ENCODE measurements at regions not wholly inside any gene's neighbourhood (a gene's known extent, or its start where the extent isn't known, plus 50 kb on each side); places are given as distances from the start of the nearest gene placed in this dataset.

DNA sequence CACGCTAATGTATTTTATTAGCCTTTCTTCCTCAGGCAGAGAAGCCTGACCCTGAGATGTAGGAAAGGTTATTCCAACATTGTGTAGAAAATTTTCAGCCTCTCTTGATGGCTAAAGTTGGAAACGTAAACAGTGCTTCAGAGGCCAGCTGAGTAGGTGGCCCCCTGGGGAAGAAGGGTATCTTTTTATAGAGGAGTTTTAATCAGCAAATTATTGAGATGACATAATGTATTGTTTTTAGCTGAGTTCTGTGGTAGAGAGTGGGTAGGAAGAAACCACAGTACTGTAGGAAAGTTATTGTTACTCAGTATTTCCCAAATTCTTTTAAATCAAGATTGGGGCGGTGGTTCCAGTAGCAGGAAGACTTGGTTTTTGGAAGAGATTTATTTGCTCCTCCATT is 268.8 kb downstream of the DLEU7 start:
- peak overlapping the region; percentile 86 for H3K27ac Mint-ChIP-seq (ENCODE audit: unreplicated experiment)
- DNase-seq (ENCODE audit: extremely low spot score, unreplicated experiment), result no peak
- H3K36me3 Mint-ChIP-seq (ENCODE audit: unreplicated experiment), result peaks cover 2% of the 10 kb centered on the region
- H3K27me3 Mint-ChIP-seq (ENCODE audit: unreplicated experiment), result no peaks in the 10 kb centered on the region
- peaks cover 54% of the 10 kb centered on the region for H3K4me1 Mint-ChIP-seq (ENCODE audit: unreplicated experiment)
- TF ChIP-seq, protein P1, sequence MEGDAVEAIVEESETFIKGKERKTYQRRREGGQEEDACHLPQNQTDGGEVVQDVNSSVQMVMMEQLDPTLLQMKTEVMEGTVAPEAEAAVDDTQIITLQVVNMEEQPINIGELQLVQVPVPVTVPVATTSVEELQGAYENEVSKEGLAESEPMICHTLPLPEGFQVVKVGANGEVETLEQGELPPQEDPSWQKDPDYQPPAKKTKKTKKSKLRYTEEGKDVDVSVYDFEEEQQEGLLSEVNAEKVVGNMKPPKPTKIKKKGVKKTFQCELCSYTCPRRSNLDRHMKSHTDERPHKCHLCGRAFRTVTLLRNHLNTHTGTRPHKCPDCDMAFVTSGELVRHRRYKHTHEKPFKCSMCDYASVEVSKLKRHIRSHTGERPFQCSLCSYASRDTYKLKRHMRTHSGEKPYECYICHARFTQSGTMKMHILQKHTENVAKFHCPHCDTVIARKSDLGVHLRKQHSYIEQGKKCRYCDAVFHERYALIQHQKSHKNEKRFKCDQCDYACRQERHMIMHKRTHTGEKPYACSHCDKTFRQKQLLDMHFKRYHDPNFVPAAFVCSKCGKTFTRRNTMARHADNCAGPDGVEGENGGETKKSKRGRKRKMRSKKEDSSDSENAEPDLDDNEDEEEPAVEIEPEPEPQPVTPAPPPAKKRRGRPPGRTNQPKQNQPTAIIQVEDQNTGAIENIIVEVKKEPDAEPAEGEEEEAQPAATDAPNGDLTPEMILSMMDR (IDR thresholded peaks at IDR 0.05), result no peak
- H3K4me3 Mint-ChIP-seq (ENCODE audit: unreplicated experiment), result peak overlapping the region; percentile 2
- no peaks in the 10 kb centered on the region for H3K9me3 Mint-ChIP-seq (ENCODE audit: unreplicated experiment)

DNA sequence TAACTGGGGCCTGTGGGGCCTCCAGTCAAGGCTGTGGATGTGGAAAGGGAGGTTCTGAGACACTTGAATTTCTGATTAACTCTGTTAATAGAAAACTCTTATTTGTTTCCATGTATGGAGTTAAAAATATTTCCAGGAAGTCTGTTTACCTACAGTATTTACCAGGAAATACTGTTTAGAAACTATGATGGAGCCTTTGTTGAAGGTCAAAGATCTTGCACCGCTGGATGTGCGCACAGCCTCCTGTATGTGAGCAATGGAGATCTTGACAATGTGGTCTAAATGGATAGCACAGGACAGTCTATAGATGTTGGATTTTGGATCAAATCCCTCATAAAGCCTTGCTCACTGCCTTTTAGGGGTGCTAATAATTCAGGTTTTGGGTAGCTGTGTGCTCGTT is 268.4 kb downstream of the DLEU7 start:
- Mint-ChIP-seq H3K9me3 (ENCODE audit: unreplicated experiment) (no peaks in the 10 kb centered on the region), H3K27ac (ENCODE audit: unreplicated experiment) (peak overlapping the region; percentile 86), H3K4me3 (ENCODE audit: unreplicated experiment) (no peak overlapping the region), H3K4me1 (ENCODE audit: unreplicated experiment) (peaks cover 54% of the 10 kb centered on the region), H3K36me3 (ENCODE audit: unreplicated experiment) (peaks cover 2% of the 10 kb centered on the region), H3K27me3 (ENCODE audit: unreplicated experiment) (no peaks in the 10 kb centered on the region)
- DNase-seq (ENCODE audit: extremely low spot score, unreplicated experiment), result no peak
- TF ChIP-seq, protein P1 (IDR thresholded peaks at IDR 0.05), result no peak

DNA sequence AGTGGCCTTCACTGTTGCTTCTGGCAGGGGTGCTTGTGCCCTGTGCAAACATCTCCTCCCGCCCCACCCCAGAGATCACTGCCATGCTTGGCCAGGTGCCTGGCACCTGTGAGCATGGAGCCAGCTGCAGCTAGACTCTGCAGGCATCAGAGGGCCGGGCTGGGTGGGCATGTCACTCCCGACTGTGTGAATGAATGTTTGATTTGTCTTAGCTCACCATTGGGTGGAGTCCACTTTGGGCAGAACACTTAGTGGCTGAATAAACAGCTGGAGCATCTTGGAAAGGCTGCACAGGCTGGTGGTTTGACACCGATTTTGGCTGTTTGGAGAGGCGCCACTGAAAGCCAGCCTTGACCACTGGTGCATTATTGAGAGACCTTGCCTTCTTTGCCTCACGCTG is 267.3 kb downstream of the DLEU7 start:
- Mint-ChIP-seq H3K9me3 (ENCODE audit: unreplicated experiment) (no peaks in the 10 kb centered on the region), H3K27me3 (ENCODE audit: unreplicated experiment) (no peaks in the 10 kb centered on the region), H3K36me3 (ENCODE audit: unreplicated experiment) (peaks cover 2% of the 10 kb centered on the region), H3K4me3 (ENCODE audit: unreplicated experiment) (no peak overlapping the region), H3K4me1 (ENCODE audit: unreplicated experiment) (peaks cover 59% of the 10 kb centered on the region), H3K27ac (ENCODE audit: unreplicated experiment) (no peak overlapping the region)
- TF ChIP-seq, protein P1 (IDR thresholded peaks at IDR 0.05), result no peak
- no peak for DNase-seq (ENCODE audit: extremely low spot score, unreplicated experiment)

DNA sequence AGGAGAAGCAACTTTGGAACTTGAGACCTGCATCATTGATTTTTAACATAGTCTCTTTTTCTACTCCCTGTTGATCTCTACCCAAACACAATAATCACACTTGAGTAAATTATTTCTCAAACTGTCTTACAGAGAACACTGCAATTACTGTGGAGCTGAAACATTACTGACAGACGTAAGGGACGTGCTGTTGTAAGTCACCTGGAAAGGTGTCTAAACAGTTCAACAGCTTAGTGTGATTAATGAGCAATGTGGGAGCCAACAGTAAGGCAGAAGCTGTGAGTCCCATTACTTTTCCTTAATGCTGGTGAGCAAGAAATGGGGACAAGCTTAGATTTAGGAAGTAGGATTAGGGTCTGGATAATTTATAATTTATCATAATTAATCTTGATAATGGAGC is 265.7 kb downstream of the DLEU7 start:
- TF ChIP-seq, protein P1 (IDR thresholded peaks at IDR 0.05), result no peak

DNA sequence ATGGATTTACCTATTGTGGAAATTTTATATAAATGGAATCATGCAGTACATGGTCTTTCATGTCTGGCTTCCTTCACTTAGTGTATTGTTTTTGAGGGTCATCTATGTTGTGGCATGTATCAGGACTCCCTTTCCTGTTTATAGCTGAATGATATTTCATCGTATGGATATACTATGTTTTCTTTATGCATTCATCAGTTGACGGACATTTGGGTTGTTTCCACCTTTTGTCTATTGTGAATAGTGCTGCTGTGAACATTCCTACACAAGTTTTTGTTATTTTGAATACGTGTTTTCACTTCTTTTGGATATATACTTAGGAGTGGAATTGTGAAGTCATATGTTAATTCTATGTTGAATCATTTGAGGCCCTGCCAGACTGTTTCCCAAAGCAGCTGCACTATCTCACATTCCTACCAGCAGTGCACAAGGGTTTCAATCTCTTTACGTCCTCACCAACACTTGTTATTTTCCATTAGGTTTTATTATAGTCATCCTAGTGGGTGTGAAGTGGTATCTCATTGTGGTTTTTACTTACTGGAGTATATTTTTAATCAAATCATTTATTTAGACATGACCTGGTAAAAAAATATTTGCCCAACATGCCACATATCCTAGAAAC is 262.7 kb downstream of the DLEU7 start:
- H3K27ac Mint-ChIP-seq (ENCODE audit: unreplicated experiment), result no peak overlapping the region
- peaks cover 3% of the 10 kb centered on the region for H3K27me3 Mint-ChIP-seq (ENCODE audit: unreplicated experiment)
- no peak for DNase-seq (ENCODE audit: extremely low spot score, unreplicated experiment)
- peaks cover 2% of the 10 kb centered on the region for H3K36me3 Mint-ChIP-seq (ENCODE audit: unreplicated experiment)
- H3K4me1 Mint-ChIP-seq (ENCODE audit: unreplicated experiment), result peaks cover 35% of the 10 kb centered on the region
- no peak overlapping the region for H3K4me3 Mint-ChIP-seq (ENCODE audit: unreplicated experiment)
- TF ChIP-seq, protein P1 (IDR thresholded peaks at IDR 0.05), result peak; percentile 15
- no peaks in the 10 kb centered on the region for H3K9me3 Mint-ChIP-seq (ENCODE audit: unreplicated experiment)

More for the DNA sequence above, 265.7 kb downstream of the DLEU7 start:
- Mint-ChIP-seq H3K27ac (ENCODE audit: unreplicated experiment) (no peak overlapping the region), H3K36me3 (ENCODE audit: unreplicated experiment) (peaks cover 2% of the 10 kb centered on the region), H3K9me3 (ENCODE audit: unreplicated experiment) (no peaks in the 10 kb centered on the region), H3K4me3 (ENCODE audit: unreplicated experiment) (no peak overlapping the region), H3K27me3 (ENCODE audit: unreplicated experiment) (peaks cover 3% of the 10 kb centered on the region), H3K4me1 (ENCODE audit: unreplicated experiment) (peaks cover 53% of the 10 kb centered on the region)
- no peak for DNase-seq (ENCODE audit: extremely low spot score, unreplicated experiment)
